Hepatocyte (in vitro differentiated cells): ENCODE measurements at regions not wholly inside any gene's neighbourhood (a gene's known extent, or its start where the extent isn't known, plus 50 kb on each side); places are given as distances from the start of the nearest gene placed in this dataset.

ENCODE experiments used
- DNase-seq: peaks from one replicate; pipeline ENCODE4 v3.0.0-alpha.2; 2016; ENCODE audit warnings: low spot score
- H2AFZ ChIP-seq: fragments of 200-600 bp; sonication (generic); 2 replicates; pipeline ENCODE4 v1.6.0; 2016; ENCODE audit warnings: antibody characterized with exemption, mild to moderate bottlenecking
- H3K27ac ChIP-seq: fragments of 200-600 bp; sonication (generic); 2 replicates; pipeline ENCODE4 v1.5.1; 2016; ENCODE audit warnings: mild to moderate bottlenecking
- H3K27me3 ChIP-seq: fragments of 200-600 bp; sonication (generic); 2 replicates; pipeline ENCODE4 v1.6.1; 2016
- H3K36me3 ChIP-seq: fragments of 200-600 bp; sonication (generic); replicated peaks from 2 replicates; pipeline ENCODE4 v1.5.1; 2016; ENCODE audit warnings: low read depth; ENCODE audit not compliant: insufficient read depth
- H3K4me1 ChIP-seq: fragments of 200-600 bp; sonication (generic); 2 replicates; pipeline ENCODE4 v1.5.1; 2016; ENCODE audit warnings: mild to moderate bottlenecking, moderate library complexity; ENCODE audit not compliant: insufficient read depth
- H3K4me2 ChIP-seq: fragments of 200-600 bp; sonication (generic); 2 replicates; pipeline ENCODE4 v1.6.0; 2016
- H3K4me3 ChIP-seq: fragments of 200-600 bp; sonication (generic); 2 replicates; pipeline ENCODE4 v1.5.1; 2016; ENCODE audit warnings: mild to moderate bottlenecking
- H3K79me2 ChIP-seq: fragments of 200-600 bp; sonication (generic); 2 replicates; pipeline ENCODE4 v1.6.0; 2017; ENCODE audit warnings: mild to moderate bottlenecking
- H3K9me2 ChIP-seq: fragments of 200-600 bp; sonication (generic); replicated peaks from 2 replicates; pipeline ENCODE4 v1.6.0; 2017; ENCODE audit warnings: mild to moderate bottlenecking; ENCODE audit not compliant: insufficient read depth
- H3K9me3 ChIP-seq: fragments of 200-600 bp; sonication (generic); 2 replicates; pipeline ENCODE4 v1.5.1; 2016; ENCODE audit warnings: low read depth, mild to moderate bottlenecking
- H4K20me1 ChIP-seq: fragments of 200-600 bp; sonication (generic); 2 replicates; pipeline ENCODE4 v1.6.0; 2016; ENCODE audit warnings: mild to moderate bottlenecking; ENCODE audit not compliant: insufficient read depth, poor library complexity, severe bottlenecking
- CTCF ChIP-seq: fragments of 200-600 bp; sonication (generic); IDR thresholded peaks from 2 replicates; pipeline ENCODE4 v1.5.1; 2016; ENCODE audit warnings: antibody characterized with exemption, mild to moderate bottlenecking; ENCODE audit not compliant: poor library complexity
- EZH2 ChIP-seq: fragments of 200-600 bp; sonication (generic); IDR thresholded peaks from 2 replicates; pipeline ENCODE4 v1.6.1; 2016; ENCODE audit warnings: antibody characterized with exemption, mild to moderate bottlenecking, borderline replicate concordance
- EZH2phosphoT487 ChIP-seq: fragments of 200-600 bp; sonication (generic); IDR thresholded peaks from one replicate; pipeline ENCODE4 v1.6.1; 2018; ENCODE audit warnings: antibody characterized with exemption, mild to moderate bottlenecking, low read depth, moderate library complexity; ENCODE audit not compliant: unreplicated experiment, severe bottlenecking
- WGBS: methylation state at CpG from one replicate; pipeline ENCODE4 v1.1.6; 2016; ENCODE audit warnings: low lambda C conversion rate; ENCODE audit errors: missing lambda C conversion rate; 5-methylcytosine and 5-hydroxymethylcytosine counted together

GRCh38 chr1:239151937-239152336, 234.4 kb upstream of the CHRM3 start:
- Histone ChIP-seq H3K36me3 (no peaks in the 10 kb centered on the region), H3K9me2 (no peaks in the 10 kb centered on the region), H3K4me2 (no peak overlapping the region), H4K20me1 (no peaks in the 10 kb centered on the region), H3K9me3 (no peaks in the 10 kb centered on the region), H3K4me1 (no peaks in the 10 kb centered on the region), H3K27me3 (no peaks in the 10 kb centered on the region), H3K27ac (no peak overlapping the region), H2AFZ (no peak overlapping the region), H3K4me3 (no peak overlapping the region), H3K79me2 (no peaks in the 10 kb centered on the region)
- WGBS: 80% methylated on average over 2 of the region's 2 CpGs
- DNase-seq: no peak
- TF ChIP-seq EZH2phosphoT487: no peak

GRCh38 chr1:239140968-239141367, 245.4 kb upstream of the CHRM3 start:
- Histone ChIP-seq H3K4me1 (no peaks in the 10 kb centered on the region), H3K79me2 (no peaks in the 10 kb centered on the region), H2AFZ (no peak overlapping the region), H3K4me2 (no peak overlapping the region), H3K27ac (no peak overlapping the region), H4K20me1 (no peaks in the 10 kb centered on the region), H3K4me3 (no peak overlapping the region), H3K36me3 (no peaks in the 10 kb centered on the region), H3K9me3 (no peaks in the 10 kb centered on the region), H3K27me3 (no peaks in the 10 kb centered on the region), H3K9me2 (no peaks in the 10 kb centered on the region)
- TF ChIP-seq EZH2 (no peak), CTCF (no peak), EZH2phosphoT487 (no peak)
- no peak for DNase-seq
- WGBS: 88% methylated on average over 4 of the region's 4 CpGs

- Histone ChIP-seq H3K27me3 (no peaks in the 10 kb centered on the region), H3K27ac (no peak overlapping the region), H3K4me2 (no peak overlapping the region), H3K9me2 (no peaks in the 10 kb centered on the region), H2AFZ (no peak overlapping the region), H3K36me3 (no peaks in the 10 kb centered on the region), H3K4me1 (no peaks in the 10 kb centered on the region), H3K9me3 (no peaks in the 10 kb centered on the region), H3K79me2 (no peaks in the 10 kb centered on the region), H4K20me1 (no peaks in the 10 kb centered on the region), H3K4me3 (no peak overlapping the region)
- no peak for DNase-seq
- TF ChIP-seq EZH2 (no peak), CTCF (no peak), EZH2phosphoT487 (no peak)
- 85% methylated on average over 5 of the region's 5 CpGs for WGBS
Observed at GRCh38 chr1:239139801-239140200, 246.6 kb upstream of the CHRM3 start.

- no peak for TF ChIP-seq EZH2phosphoT487
- TF ChIP-seq EZH2: no peak
- H3K9me3 ChIP-seq: no peaks in the 10 kb centered on the region
- no peaks in the 10 kb centered on the region for H3K4me1 ChIP-seq
- no peaks in the 10 kb centered on the region for H3K79me2 ChIP-seq
- no peak overlapping the region for H3K4me3 ChIP-seq
- H3K27me3 ChIP-seq: no peaks in the 10 kb centered on the region
- no peak overlapping the region for H3K4me2 ChIP-seq
- no peak overlapping the region for H2AFZ ChIP-seq
- no peak for DNase-seq
- 82% methylated on average over 3 of the region's 3 CpGs for WGBS
- no peaks in the 10 kb centered on the region for H4K20me1 ChIP-seq
- no peaks in the 10 kb centered on the region for H3K9me2 ChIP-seq
- H3K27ac ChIP-seq: no peak overlapping the region
- H3K36me3 ChIP-seq: no peaks in the 10 kb centered on the region
Observed at GRCh38 chr1:239128541-239128940, 257.8 kb upstream of the CHRM3 start.
